GM12875 (cell line): ENCODE measurements at regions not wholly inside any gene's neighbourhood (a gene's known extent, or its start where the extent isn't known, plus 50 kb on each side); places are given as distances from the start of the nearest gene placed in this dataset.

Experiments used
- H3K4me3 ChIP-seq: one replicate; pipeline ENCODE4 v1.5.1; 2011; ENCODE audit warnings: low read depth, low read length, control low read depth
- CTCF ChIP-seq: IDR thresholded peaks from 2 replicates; pipeline ENCODE4 v1.5.1; 2011; ENCODE audit warnings: low read depth, mild to moderate bottlenecking, control low read depth, inconsistent platforms, low read length, moderate library complexity, borderline replicate concordance; ENCODE audit not compliant: insufficient read depth

DNA sequence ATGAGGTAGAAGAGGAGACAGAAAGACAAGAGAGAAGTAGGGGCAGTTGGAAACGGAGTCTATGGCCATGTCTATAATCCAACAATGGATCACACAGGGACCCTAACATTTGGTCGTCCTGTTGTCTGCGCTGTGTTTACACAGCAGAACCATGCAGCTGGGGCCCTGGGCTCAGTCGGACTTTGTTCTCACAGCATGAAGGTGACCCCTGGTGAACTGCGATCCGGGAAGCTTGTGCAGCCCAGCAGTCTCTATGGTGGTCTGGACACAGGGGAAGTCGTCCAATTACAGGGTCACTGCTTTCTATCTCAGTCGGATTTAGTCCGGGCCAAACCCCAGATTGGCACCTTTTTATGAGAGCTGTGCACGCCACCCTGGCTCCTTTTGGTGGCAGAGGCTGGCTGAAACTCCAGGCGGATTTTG, 153.6 kb downstream of the FOXA2 start:
- TF ChIP-seq CTCF: no peak
- H3K4me3 ChIP-seq: no peak overlapping the region

DNA sequence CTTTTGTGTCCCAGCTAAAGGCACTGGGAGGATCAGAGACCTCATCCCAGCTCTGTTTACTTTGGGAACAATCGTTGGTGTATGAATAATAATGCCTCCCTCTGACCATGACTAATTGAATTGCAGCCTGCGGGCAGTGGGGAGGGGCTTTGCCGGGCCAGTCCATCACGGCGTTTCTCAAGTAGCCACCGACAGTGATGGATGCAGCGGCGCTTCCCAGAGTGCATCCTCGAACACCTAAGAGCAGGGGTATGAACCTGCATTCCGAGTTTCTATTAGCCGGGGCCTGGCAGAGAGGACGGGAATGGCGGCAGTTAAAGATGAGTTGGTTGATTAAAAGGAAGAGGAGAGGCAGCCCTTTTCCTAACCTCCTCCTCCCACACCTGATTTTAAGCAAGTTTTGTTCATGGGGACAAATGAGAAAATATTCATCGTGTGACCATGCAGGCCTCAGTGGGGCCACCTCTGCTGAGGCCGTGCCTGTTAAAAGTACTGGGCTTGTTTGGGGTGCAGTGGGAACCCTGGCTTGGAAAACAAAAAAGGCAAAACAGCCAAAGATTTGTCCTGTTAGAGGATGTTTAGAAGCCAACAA, 154.1 kb downstream of the FOXA2 start:
- H3K4me3 ChIP-seq: no peak overlapping the region
- no peak for TF ChIP-seq CTCF

DNA sequence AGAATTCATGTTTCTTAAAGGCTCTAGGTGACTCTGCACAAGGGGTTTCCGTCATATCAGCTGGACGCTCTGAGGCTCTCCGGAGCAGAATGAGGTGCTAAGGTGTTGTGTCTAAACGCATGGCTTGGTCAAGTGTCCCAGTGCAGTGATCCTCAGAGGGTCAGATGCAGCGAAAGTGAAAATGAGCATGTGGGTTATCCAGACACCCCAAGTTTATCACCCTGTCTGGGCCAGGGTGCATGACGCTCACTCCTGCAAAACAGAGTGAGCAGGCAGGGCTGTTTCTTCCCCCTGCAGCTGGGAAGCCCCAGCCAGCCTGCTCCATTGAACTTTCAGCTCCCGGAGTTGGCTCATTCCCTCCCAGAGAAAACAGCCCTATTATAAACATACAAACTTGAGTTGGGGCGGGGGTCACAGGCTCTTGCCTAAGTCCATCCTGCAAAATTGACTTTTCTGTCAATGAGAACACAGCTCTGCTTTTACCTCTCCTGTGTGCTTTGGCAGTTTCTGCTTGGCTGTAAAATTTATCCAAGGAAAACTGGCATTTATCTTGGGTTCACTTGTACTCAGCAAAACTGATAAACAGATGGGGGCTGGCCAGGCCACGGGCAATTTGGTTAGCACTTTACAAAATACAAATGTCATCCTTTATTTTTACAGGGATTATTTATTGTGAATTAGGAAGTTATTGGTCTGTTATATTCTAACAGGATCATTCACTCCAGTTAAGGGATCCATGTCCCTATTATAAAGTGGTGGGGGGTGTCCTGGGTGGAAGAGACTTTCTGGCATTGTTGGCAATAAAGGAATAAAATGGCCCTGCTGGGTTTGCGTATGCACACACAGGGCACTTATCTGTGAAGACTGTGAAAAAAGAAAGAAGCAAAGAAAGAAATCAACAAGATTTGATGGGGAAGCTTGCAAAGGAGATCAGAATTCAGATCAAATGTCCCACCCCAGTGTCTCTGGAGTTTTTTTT, 154.9 kb downstream of the FOXA2 start:
- H3K4me3 ChIP-seq: no peak overlapping the region
- no peak for TF ChIP-seq CTCF

GRCh38 chr20:22428051-22428450, 156.3 kb downstream of the FOXA2 start:
- TF ChIP-seq CTCF: no peak
- H3K4me3 ChIP-seq: no peak overlapping the region

GRCh38 chr20:22426772-22427171, 157.6 kb downstream of the FOXA2 start:
- TF ChIP-seq CTCF: no peak

GRCh38 chr20:22425344-22426295, 158.8 kb downstream of the FOXA2 start:
- TF ChIP-seq CTCF: no peak
- H3K4me3 ChIP-seq: no peak overlapping the region

More at GRCh38 chr20:22426772-22427171, 157.6 kb downstream of the FOXA2 start:
- no peak overlapping the region for H3K4me3 ChIP-seq
